ENCODE measurements at regions not wholly inside any gene's neighbourhood (a gene's known extent, or its start where the extent isn't known, plus 50 kb on each side); places are given as distances from the start of the nearest gene placed in this dataset.
"Not testable (repeated sequence)": the region's sequence is repeated elsewhere in the genome, so short reads cannot be mapped to it uniquely, and the experiment has no call there.

- DNase-seq, result no peak
These were observed 86.1 kb upstream of the SMIM30 start for GRCh38 chr7:113204415-113204814.

DNA sequence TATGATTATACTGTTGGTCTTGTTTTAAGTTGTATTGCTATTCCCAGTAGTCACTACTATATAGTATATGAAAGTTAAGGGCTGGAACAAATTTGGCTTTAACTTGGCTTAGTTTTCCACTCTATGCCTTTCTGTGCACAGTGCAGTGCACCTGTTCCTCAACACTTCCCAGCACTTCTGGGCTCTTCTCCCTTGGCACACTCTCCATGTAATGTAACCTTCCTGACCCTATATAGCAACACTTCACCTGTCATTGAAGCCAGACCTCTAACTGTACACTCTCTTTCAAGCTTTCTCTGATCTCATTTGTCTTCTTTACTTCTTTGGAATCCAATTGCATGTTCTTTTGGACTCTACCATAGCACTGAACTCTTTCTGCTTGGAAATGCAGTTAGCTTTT lies 83.9 kb upstream of the SMIM30 start:
- no peak for DNase-seq

- no peak for DNase-seq
These were observed 81.9 kb upstream of the SMIM30 start for GRCh38 chr7:113200281-113200680.

DNA sequence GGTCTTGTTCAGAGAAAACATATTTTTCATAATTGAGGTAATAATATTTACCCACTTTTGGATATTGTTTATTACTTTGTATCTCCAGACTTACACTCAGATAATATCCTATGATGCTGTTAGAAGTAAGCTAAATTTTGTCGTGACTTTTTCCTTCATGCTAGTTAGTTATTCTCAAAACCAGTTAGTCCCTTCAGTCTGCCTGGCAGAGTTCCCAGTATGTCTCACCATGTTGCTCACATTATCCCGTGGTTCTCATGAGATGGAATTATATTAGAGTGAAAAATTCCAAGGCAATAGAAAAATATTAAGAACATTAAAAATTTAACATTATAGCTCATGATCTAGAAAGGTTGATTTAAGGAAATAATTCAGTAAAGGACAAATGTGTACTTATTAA lies 81.5 kb upstream of the SMIM30 start:
- no peak for DNase-seq

DNA sequence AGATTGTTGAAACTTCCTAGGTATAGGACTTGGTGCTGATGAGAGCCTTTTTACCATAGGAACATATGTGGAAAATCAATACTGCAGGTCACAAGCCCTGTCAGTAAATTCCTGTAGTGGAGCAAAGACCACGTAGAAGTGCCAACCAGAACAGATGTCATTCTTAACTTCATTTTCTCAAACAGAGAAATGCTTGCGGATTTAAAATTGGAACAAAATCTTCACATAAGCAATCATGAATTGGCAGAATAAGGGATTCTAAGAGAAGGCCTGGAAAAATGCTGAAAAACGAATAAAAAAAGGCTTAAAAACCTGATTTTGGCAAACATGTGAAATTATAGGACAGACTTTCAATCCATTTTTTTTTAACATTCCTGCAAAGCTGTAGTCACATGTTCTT lies 80.8 kb upstream of the SMIM30 start:
- DNase-seq, result no peak

DNA sequence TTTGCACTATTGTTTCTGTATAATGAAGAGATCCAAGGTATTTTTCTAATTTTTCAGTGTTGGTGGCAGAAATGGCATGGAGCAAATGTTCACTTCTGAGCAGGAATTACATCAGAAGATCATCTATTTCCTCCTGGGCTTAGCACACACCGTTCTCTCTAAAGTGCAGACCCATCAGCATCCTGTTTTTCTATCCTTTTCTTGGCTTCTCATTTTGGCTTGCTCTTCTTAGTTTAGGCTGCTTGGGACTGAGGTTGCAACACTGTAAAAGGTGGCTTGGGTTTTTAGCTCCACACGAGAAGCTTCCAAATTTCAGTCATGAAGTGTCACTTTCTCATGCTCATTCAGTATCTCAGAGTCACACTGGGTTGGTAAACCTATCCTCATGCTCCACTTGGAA lies 79.9 kb upstream of the SMIM30 start:
- no peak for DNase-seq

DNA sequence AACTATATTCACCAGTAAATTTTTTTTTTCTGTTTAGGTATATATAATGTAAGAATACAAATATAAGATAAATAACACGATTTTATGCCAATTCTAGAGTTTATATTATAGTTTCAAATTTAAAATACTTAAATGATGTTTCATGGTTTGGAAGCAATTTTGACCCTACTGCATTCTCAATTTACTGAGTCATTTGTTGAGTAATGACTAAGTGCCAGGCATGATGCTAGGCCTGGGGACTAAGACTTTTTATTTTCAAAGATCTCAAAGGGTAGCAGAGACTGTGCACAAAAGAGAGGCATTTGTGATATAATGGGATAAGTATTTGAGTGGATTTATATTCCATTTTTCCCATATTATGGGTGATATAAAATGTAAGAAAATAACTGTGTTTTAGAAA lies 78.9 kb upstream of the SMIM30 start:
- DNase-seq, result no peak

- no peak for DNase-seq
These were observed 70.0 kb upstream of the SMIM30 start for GRCh38 chr7:113188396-113188795.

GRCh38 chr7:113179313-113179712 lies 61.0 kb upstream of the SMIM30 start:
- DNase-seq, result no peak

DNA sequence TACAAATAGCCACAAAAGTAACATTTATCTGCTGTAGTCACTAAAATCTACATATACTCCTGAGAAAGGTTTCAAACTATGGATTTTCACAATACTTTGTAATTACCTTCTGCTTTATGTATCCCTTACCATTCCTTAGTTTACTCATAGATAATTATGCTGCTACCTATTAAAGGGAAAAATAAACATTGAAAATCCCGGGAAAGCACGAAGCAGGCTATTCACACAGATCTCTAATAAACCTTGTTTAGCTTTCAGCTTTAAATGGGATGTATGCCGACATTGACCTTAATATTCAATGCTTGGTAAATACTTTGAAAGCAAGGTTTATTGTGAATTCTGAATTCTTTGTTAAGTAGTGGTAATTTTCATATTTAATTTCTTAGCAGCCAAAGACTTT lies 58.5 kb upstream of the SMIM30 start:
- DNase-seq, result no peak

DNA sequence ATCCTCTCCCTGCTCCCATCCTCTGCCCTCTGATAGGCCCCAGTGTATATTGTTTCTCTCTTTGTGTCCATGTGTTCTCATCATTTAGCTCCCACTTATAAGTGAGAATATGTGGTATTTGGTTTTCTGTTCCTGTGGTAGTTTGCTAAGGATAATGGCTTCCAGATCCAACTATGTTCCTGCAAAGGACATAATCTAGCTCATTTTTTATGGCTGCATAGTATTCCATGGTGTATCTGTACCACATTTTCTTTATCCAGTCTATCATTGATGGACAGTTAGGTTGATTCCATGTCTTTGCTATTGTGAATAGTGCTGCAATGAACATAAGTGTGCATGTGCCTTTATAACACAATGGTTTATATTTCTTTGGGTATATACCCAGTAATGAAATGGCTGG lies 57.8 kb upstream of the SMIM30 start:
- not testable (repeated sequence) for DNase-seq

DNA sequence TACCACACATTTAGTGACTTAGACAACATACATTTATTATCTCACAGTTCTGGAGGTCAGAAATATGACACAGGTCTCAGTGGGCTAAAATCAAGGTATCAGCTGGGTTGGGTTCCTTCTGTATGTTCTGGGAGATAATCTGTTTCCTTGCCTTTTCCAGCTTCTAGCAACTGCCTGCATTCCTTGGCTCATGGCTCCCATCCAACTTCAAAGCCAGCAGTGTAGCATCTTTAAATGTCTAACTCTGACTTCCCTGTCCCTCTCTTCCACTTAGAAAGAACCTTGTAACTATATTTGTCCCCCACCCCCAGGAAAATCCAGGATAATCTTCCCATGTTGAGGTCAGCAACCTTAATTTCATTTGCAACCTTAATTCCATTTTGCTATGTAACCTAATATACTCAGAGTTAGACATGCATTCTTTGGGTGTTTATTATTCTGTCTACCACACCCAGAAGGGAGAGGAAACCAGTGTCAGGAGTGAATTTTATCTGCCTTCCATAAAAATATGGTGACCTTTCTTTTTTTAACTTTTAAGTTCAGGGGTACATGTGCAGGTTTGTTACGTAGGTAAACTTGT lies 57.3 kb upstream of the SMIM30 start:
- DNase-seq, result no peak

- no peak for DNase-seq
These were observed 54.4 kb upstream of the SMIM30 start for GRCh38 chr7:113172726-113173125.

DNA sequence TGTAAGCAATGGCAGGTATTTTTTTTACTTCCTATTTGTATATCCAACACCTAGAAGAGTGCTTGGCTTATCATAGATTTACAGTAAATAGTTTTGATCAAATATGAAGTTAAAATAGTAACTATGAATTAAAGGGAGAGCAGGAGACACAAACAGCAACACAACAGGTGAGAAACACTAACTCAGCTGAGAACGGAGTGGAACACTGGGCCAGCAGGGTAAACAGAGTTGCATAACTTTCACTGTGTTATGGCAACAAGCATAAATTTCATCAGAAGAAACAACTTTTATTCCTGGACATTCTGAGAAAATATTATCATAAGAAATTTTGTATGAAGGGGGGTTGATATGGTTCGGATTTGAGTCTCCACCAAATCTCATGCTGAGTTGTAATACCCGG lies 52.2 kb upstream of the SMIM30 start:
- no peak for DNase-seq
